ENCODE measurements at regions not wholly inside any gene's neighbourhood (a gene's known extent, or its start where the extent isn't known, plus 50 kb on each side); places are given as distances from the start of the nearest gene placed in this dataset.

DNA sequence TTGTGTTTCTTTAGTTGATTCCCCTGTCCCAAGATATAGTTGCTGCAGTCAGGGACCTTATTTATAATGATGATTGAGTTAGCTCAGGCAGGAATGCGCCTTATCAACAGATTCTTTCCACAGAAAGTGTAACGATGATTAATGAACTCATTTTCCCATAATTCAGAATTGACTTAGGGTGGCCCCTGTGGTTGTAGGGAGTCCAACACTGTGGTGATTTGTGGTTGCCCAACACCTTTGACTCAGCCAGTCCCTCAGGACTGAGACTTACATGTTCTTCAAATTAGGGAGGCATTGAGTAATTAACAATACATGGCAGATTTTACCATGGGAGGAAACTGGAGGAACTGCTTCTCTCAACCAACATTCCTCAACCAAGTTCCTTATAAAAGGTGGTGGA is 221.9 kb downstream of the GABRG2 start:
- Histone ChIP-seq H3K27me3 (replicated peaks; ENCODE audit: control insufficient read depth, insufficient read depth, low read length) (no peaks in the 10 kb centered on the region), H3K9me3 (no peaks in the 10 kb centered on the region), H3K4me3 (ENCODE audit: low read depth, low read length) (no peak overlapping the region), H3K4me1 (no peaks in the 10 kb centered on the region), H3K36me3 (ENCODE audit: control insufficient read depth, insufficient read depth, low read length) (no peaks in the 10 kb centered on the region)
- H3K4me1 Mint-ChIP-seq (ENCODE audit: low read depth, unreplicated experiment): no peaks in the 10 kb centered on the region
- H3K36me3 Mint-ChIP-seq (ENCODE audit: insufficient read depth, unreplicated experiment): no peaks in the 10 kb centered on the region
- intact Hi-C loops (cut with micrococcal nuclease; ENCODE audit: unreplicated experiment): no loop called here
- CTCF ChIA-PET: no interaction called here
- no peaks in the 10 kb centered on the region for H3K9me3 Mint-ChIP-seq (ENCODE audit: unreplicated experiment)
- no peaks in the 10 kb centered on the region for H3K27me3 Mint-ChIP-seq (ENCODE audit: insufficient read depth, unreplicated experiment)
- POLR2A ChIA-PET: no interaction called here
- DNase-seq: no peak
- H3K27ac Mint-ChIP-seq (ENCODE audit: unreplicated experiment): no peak overlapping the region
- TF ChIP-seq, protein P1, sequence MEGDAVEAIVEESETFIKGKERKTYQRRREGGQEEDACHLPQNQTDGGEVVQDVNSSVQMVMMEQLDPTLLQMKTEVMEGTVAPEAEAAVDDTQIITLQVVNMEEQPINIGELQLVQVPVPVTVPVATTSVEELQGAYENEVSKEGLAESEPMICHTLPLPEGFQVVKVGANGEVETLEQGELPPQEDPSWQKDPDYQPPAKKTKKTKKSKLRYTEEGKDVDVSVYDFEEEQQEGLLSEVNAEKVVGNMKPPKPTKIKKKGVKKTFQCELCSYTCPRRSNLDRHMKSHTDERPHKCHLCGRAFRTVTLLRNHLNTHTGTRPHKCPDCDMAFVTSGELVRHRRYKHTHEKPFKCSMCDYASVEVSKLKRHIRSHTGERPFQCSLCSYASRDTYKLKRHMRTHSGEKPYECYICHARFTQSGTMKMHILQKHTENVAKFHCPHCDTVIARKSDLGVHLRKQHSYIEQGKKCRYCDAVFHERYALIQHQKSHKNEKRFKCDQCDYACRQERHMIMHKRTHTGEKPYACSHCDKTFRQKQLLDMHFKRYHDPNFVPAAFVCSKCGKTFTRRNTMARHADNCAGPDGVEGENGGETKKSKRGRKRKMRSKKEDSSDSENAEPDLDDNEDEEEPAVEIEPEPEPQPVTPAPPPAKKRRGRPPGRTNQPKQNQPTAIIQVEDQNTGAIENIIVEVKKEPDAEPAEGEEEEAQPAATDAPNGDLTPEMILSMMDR (IDR thresholded peaks at IDR 0.05; ENCODE audit: insufficient read depth in 1 of 2, low read depth in 1 of 2, low read length in 1 of 2, severe bottlenecking in 1 of 2, unreplicated experiment in 1 of 2): no peak
- no peak overlapping the region for H3K4me3 Mint-ChIP-seq (ENCODE audit: unreplicated experiment)
- no TSS peak for BruUV-seq (replicated peaks)

DNA sequence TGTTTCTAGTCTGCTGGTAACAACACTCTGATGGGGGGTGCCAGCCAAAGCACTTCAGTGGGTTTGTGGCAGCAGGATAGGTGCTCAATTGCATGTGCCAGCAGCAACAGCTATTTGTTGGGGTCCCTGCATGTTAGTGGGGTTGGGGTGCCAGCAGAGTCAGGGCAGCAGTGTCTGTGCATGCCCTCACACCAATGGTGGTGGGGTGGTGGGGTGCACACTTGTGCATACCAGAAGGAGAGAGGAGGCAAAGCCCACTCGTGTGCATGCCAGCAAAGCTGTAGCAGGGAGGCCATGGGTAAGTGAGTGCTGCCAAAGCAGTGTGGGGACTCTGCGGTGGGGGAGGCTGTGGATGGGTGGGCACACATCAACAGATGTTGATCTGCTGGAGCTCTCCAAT is 232.2 kb downstream of the GABRG2 start:
- H3K27ac Mint-ChIP-seq (ENCODE audit: unreplicated experiment): no peak overlapping the region

DNA sequence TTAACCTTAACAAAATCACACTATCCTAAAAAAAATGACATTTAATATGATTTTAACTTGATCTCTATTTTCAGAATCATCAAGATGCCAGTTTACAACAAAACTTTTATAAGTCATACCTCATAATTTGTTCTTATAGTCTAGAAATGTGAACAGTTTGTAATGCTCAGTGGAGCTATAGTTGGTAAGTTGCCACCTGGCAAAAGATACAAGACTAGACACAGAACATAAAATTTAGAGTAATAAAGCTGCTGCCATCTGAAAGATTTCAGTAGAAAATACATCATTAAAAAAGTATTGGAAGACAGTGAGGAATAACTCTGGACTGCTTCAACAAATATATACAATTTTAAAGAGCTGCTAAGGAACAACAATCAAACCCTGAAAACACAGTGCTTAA is 233.8 kb downstream of the GABRG2 start:
- intact Hi-C loops (cut with micrococcal nuclease; ENCODE audit: unreplicated experiment): no loop called here
- no TSS peak for BruUV-seq (replicated peaks)
- Mint-ChIP-seq H3K4me3 (ENCODE audit: unreplicated experiment) (no peak overlapping the region), H3K9me3 (ENCODE audit: unreplicated experiment) (no peaks in the 10 kb centered on the region), H3K4me1 (ENCODE audit: low read depth, unreplicated experiment) (no peaks in the 10 kb centered on the region), H3K27me3 (ENCODE audit: insufficient read depth, unreplicated experiment) (no peaks in the 10 kb centered on the region), H3K27ac (ENCODE audit: unreplicated experiment) (no peak overlapping the region), H3K36me3 (ENCODE audit: insufficient read depth, unreplicated experiment) (no peaks in the 10 kb centered on the region)
- no peak for DNase-seq
- Histone ChIP-seq H3K27me3 (replicated peaks; ENCODE audit: control insufficient read depth, insufficient read depth, low read length) (no peaks in the 10 kb centered on the region), H3K36me3 (ENCODE audit: control insufficient read depth, insufficient read depth, low read length) (no peaks in the 10 kb centered on the region), H3K9me3 (no peaks in the 10 kb centered on the region), H3K4me3 (ENCODE audit: low read depth, low read length) (no peak overlapping the region), H3K4me1 (no peaks in the 10 kb centered on the region)
- ChIA-PET CTCF (no interaction called here), POLR2A (no interaction called here)
- TF ChIP-seq, protein P1 (IDR thresholded peaks at IDR 0.05; ENCODE audit: insufficient read depth in 1 of 2, low read depth in 1 of 2, low read length in 1 of 2, severe bottlenecking in 1 of 2, unreplicated experiment in 1 of 2): no peak

More for the DNA sequence above, 232.2 kb downstream of the GABRG2 start:
- Mint-ChIP-seq H3K27me3 (ENCODE audit: insufficient read depth, unreplicated experiment) (no peaks in the 10 kb centered on the region), H3K36me3 (ENCODE audit: insufficient read depth, unreplicated experiment) (no peaks in the 10 kb centered on the region), H3K4me1 (ENCODE audit: low read depth, unreplicated experiment) (no peaks in the 10 kb centered on the region), H3K9me3 (ENCODE audit: unreplicated experiment) (no peaks in the 10 kb centered on the region), H3K4me3 (ENCODE audit: unreplicated experiment) (no peak overlapping the region)
- CTCF ChIA-PET: no interaction called here
- no peaks in the 10 kb centered on the region for H3K27me3 ChIP-seq (replicated peaks; ENCODE audit: control insufficient read depth, insufficient read depth, low read length)
- POLR2A ChIA-PET: interaction anchor here (0.5 kb wide), 1 partner anchor 1160 kb away, joined by 13 read pairs; the partner anchor contains the start of genes HMMR and NUDCD2
- no peak overlapping the region for H3K4me3 ChIP-seq (ENCODE audit: low read depth, low read length)
- H3K4me1 ChIP-seq: no peaks in the 10 kb centered on the region
- no TSS peak for BruUV-seq (replicated peaks)
- intact Hi-C loops (cut with micrococcal nuclease; ENCODE audit: unreplicated experiment): no loop called here
- no peaks in the 10 kb centered on the region for H3K36me3 ChIP-seq (ENCODE audit: control insufficient read depth, insufficient read depth, low read length)
- no peak for DNase-seq
- TF ChIP-seq, protein P1 (IDR thresholded peaks at IDR 0.05; ENCODE audit: insufficient read depth in 1 of 2, low read depth in 1 of 2, low read length in 1 of 2, severe bottlenecking in 1 of 2, unreplicated experiment in 1 of 2): no peak
- H3K9me3 ChIP-seq: no peaks in the 10 kb centered on the region

Measured in Caco-2 (cell line).